ENCODE measurements at regions not wholly inside any gene's neighbourhood (a gene's known extent, or its start where the extent isn't known, plus 50 kb on each side); places are given as distances from the start of the nearest gene placed in this dataset.

GRCh38 chr6:133774356-133774755 lies 114.6 kb upstream of the TCF21 start:
- no peak for TF ChIP-seq CTCF (IDR thresholded peaks at IDR 0.05)
- no peak for TF ChIP-seq ZFX (IDR thresholded peaks at IDR 0.05; ENCODE audit: borderline replicate concordance)
